ENCODE measurements at regions not wholly inside any gene's neighbourhood (a gene's known extent, or its start where the extent isn't known, plus 50 kb on each side); places are given as distances from the start of the nearest gene placed in this dataset. TPM values are rescaled to one million over a fixed set of nuclear protein-coding genes. Genes with fewer than 3 reads are reported as not detected.
A peak's percentile ranks its signal among the peaks of the same experiment; 100 is the strongest.

DNA sequence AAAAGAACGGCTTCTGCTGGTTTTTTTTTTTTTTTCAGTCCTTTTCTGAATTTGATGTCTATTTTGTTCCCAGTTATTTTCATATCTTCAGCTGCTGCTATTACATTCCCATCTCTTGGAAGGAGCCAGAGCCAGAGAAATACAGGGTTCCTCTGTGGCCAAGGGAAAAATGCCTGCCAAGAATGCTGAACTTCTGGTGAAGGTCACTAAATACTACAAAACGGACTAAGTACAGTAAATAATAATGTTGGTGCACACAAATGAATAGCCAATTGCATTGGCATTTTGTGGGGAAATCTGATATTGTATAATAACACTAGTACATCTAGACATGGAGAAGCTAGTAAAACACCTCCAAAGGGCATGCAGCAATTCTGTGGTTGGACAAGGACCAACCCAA, 56.3 kb upstream of the ZEB1 start:
- no peaks in the 10 kb centered on the region for H3K27me3 ChIP-seq
- TF ChIP-seq, protein P1, sequence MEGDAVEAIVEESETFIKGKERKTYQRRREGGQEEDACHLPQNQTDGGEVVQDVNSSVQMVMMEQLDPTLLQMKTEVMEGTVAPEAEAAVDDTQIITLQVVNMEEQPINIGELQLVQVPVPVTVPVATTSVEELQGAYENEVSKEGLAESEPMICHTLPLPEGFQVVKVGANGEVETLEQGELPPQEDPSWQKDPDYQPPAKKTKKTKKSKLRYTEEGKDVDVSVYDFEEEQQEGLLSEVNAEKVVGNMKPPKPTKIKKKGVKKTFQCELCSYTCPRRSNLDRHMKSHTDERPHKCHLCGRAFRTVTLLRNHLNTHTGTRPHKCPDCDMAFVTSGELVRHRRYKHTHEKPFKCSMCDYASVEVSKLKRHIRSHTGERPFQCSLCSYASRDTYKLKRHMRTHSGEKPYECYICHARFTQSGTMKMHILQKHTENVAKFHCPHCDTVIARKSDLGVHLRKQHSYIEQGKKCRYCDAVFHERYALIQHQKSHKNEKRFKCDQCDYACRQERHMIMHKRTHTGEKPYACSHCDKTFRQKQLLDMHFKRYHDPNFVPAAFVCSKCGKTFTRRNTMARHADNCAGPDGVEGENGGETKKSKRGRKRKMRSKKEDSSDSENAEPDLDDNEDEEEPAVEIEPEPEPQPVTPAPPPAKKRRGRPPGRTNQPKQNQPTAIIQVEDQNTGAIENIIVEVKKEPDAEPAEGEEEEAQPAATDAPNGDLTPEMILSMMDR (IDR thresholded peaks at IDR 0.05) = no peak
- peak in 1 of 2 donors; percentile 45 for TF ChIP-seq EP300 (IDR thresholded peaks at IDR 0.05)
- peak overlapping the region in 1 of 4 donors; percentile 8 for H3K4me3 ChIP-seq
- peak overlapping the region in 2 of 4 donors; percentile 49 to 76 for H3K27ac ChIP-seq
- no peaks in the 10 kb centered on the region for H3K36me3 ChIP-seq
- WGBS, 2 donors = 20 to 23% methylated on average over 2 of the region's 2 CpGs
- peak in 1 of 2 donors; percentile 56 for DNase-seq (ENCODE audit: low spot score in 2 of 2)
- H3K9me3 ChIP-seq = no peaks in the 10 kb centered on the region
- H3K4me1 ChIP-seq = peaks cover 0 to 28% (median 2%) of the 10 kb centered on the region in 4 donors

DNA sequence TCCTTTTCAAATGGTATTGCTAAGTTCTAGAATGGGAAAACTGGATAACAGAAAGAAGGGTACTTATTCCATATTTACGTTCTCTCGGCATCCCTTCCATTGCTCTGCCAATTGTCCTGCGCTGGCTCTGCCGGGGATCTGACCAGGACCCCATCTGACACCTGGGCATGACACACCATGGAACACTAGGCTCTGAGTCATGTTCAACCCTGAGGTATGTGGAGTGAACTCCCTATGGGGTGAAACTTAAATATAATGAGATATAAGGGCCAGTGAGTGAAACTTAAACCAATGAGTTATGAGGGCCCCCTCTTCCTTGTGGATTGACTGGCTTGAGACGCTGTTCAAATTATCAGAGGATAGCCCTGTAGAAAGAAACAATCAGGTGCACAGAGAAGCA, 55.1 kb upstream of the ZEB1 start:
- H3K4me3 ChIP-seq = no peak overlapping the region
- no peaks in the 10 kb centered on the region for H3K9me3 ChIP-seq
- H3K36me3 ChIP-seq = no peaks in the 10 kb centered on the region
- TF ChIP-seq EP300 (IDR thresholded peaks at IDR 0.05) (no peak), POLR2A (IDR thresholded peaks at IDR 0.05) (no peak)
- TF ChIP-seq, protein P1 (IDR thresholded peaks at IDR 0.05) = no peak
- 97 to 98% methylated on average over 5 of the region's 5 CpGs for WGBS, 2 donors
- H3K27me3 ChIP-seq = no peaks in the 10 kb centered on the region
- H3K4me1 ChIP-seq = peaks cover 0 to 36% (median 2%) of the 10 kb centered on the region in 4 donors
- no peak for DNase-seq (ENCODE audit: low spot score in 2 of 2)
- H3K27ac ChIP-seq = no peak overlapping the region

DNA sequence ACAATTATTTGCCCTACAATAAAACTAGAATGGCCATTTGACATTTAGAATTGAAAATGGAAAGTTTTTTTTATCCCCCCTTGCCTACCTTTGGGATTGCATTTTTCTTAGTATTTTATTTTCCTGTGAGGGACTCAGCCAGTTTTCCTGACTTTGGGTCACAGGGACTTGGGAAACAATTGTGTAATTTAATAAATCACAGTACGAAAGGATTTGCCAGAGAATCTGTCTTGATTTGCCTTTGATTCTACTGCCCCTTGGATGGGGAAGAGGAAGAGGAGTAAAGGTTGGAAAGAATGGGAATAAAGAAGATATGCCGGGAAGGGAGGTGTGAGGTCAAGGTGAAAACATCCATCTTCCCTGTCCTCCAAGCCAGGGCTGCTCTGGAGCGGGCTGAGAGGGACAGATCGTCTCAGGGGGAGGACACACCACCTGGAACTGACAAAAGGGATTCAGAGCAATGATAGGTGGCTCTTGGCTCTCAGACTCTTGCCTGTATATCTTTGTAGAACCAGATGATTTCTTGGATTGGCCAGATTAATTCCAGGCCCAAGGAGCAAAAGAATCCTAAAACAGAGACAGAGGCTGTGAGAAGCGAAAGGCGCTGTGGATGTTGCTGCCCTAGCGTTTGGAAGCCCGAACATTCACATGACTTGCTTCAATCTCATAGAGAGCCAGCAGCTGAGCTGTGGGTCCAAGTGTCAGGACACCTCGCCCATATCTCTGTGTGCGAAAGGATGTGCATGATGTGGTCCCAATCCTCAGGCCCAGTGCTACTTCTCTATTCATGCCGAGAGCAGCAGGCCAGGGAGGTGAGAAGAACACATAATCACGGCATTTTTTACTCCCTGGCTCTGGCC, 50.3 kb upstream of the ZEB1 start:
- Histone ChIP-seq H3K4me1 (peaks cover 0 to 9% (median 0%) of the 10 kb centered on the region in 4 donors), H3K9me3 (peaks cover 0 to 5% (median 2%) of the 10 kb centered on the region in 4 donors), H3K27me3 (no peaks in the 10 kb centered on the region), H3K36me3 (no peaks in the 10 kb centered on the region), H3K27ac (peak overlapping the region in 2 of 4 donors; percentile 51 to 74), H3K4me3 (no peak overlapping the region)
- 71 to 81% methylated on average over 12 of the region's 12 CpGs for WGBS, 2 donors
- peak in 1 of 2 donors; percentile 24 for DNase-seq (ENCODE audit: low spot score in 2 of 2)
- TF ChIP-seq POLR2A (IDR thresholded peaks at IDR 0.05) (no peak), EP300 (IDR thresholded peaks at IDR 0.05) (no peak)
- TF ChIP-seq, protein P1 (IDR thresholded peaks at IDR 0.05) = no peak

Small RNAs in the stretch of these regions (small RNA-seq; reads per million reads assigned to genes)
- not detected for gene RNA5SP309
